ENCODE measurements at regions not wholly inside any gene's neighbourhood (a gene's known extent, or its start where the extent isn't known, plus 50 kb on each side); places are given as distances from the start of the nearest gene placed in this dataset.

DNA sequence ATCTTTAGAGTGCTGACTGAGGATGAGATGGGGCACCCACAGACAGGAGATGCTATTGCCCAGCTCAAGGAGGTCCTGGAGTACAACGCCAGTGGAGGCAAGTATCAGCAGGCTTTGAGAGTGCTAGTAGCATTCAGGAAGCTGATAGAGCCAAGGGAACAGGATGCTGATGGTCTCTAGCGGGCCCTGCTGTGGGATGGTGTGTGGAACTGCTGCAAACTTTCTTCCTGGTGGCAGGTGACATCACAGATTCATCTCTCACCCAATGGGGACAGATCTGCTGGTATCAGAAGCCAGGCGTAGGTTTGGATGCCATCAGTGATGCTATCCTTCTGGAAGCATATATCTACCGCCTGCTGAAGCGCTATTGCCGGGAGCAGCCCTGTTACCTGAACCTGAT, 609.8 kb upstream of the NCAM2 start:
- TF ChIP-seq EZH2 (IDR thresholded peaks at IDR 0.05; ENCODE audit: borderline replicate concordance, low read depth, low read length, severe bottlenecking) = no peak
- TF ChIP-seq, protein P1, sequence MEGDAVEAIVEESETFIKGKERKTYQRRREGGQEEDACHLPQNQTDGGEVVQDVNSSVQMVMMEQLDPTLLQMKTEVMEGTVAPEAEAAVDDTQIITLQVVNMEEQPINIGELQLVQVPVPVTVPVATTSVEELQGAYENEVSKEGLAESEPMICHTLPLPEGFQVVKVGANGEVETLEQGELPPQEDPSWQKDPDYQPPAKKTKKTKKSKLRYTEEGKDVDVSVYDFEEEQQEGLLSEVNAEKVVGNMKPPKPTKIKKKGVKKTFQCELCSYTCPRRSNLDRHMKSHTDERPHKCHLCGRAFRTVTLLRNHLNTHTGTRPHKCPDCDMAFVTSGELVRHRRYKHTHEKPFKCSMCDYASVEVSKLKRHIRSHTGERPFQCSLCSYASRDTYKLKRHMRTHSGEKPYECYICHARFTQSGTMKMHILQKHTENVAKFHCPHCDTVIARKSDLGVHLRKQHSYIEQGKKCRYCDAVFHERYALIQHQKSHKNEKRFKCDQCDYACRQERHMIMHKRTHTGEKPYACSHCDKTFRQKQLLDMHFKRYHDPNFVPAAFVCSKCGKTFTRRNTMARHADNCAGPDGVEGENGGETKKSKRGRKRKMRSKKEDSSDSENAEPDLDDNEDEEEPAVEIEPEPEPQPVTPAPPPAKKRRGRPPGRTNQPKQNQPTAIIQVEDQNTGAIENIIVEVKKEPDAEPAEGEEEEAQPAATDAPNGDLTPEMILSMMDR (IDR thresholded peaks at IDR 0.05; ENCODE audit: borderline replicate concordance, extremely low read depth, low read length, poor library complexity, severe bottlenecking) = no peak

Data from DND-41 (cell line).